H9 (cell line): ENCODE measurements at regions not wholly inside any gene's neighbourhood (a gene's known extent, or its start where the extent isn't known, plus 50 kb on each side); places are given as distances from the start of the nearest gene placed in this dataset.

Experiments
- DNase-seq: peaks from one replicate; pipeline ENCODE4 v3.0.0-alpha.2; 2017
- H2AFZ ChIP-seq: one replicate; pipeline ENCODE4 v1.6.1; 2013; ENCODE audit warnings: mild to moderate bottlenecking, low read length, control low read depth, moderate library complexity
- H2AK5ac ChIP-seq: 2 replicates; pipeline ENCODE4 v1.6.1; 2013; ENCODE audit warnings: low read length, control low read depth, mixed read lengths; ENCODE audit not compliant: insufficient read length
- H2BK120ac ChIP-seq: one replicate; pipeline ENCODE4 v1.6.1; 2013; ENCODE audit warnings: low read depth, mild to moderate bottlenecking, low read length, control low read depth, inconsistent platforms; ENCODE audit not compliant: poor library complexity, severe bottlenecking
- H2BK12ac ChIP-seq: 2 replicates; pipeline ENCODE4 v1.6.1; 2013; ENCODE audit warnings: low read length, control low read depth, mixed read lengths, low read depth; ENCODE audit not compliant: insufficient read length
- H2BK15ac ChIP-seq: 2 replicates; pipeline ENCODE4 v1.6.1; 2013; ENCODE audit warnings: low read depth, low read length, control low read depth
- H2BK20ac ChIP-seq: one replicate; pipeline ENCODE4 v1.6.1; 2013; ENCODE audit warnings: low read depth, mild to moderate bottlenecking, low read length, control low read depth, inconsistent platforms; ENCODE audit not compliant: poor library complexity, severe bottlenecking
- H2BK5ac ChIP-seq: 2 replicates; pipeline ENCODE4 v1.6.1; 2013; ENCODE audit warnings: low read length, control low read depth, mixed read lengths; ENCODE audit not compliant: insufficient read length
- H3K14ac ChIP-seq: 2 replicates; pipeline ENCODE4 v1.6.1; 2013; ENCODE audit warnings: low read length, control low read depth; ENCODE audit not compliant: insufficient read depth
- H3K18ac ChIP-seq: 2 replicates; pipeline ENCODE4 v1.6.1; 2013; ENCODE audit warnings: low read depth, mild to moderate bottlenecking, mixed read lengths, low read length, control low read depth; ENCODE audit not compliant: insufficient read length
- H3K23ac ChIP-seq: 2 replicates; pipeline ENCODE4 v1.6.1; 2013; ENCODE audit warnings: low read length, control low read depth, mixed read lengths, low read depth; ENCODE audit not compliant: insufficient read length
- H3K23me2 ChIP-seq: 2 replicates; pipeline ENCODE4 v1.6.1; 2013; ENCODE audit warnings: low read depth, mild to moderate bottlenecking, mixed read lengths, low read length, control low read depth; ENCODE audit not compliant: insufficient read length, poor library complexity, severe bottlenecking
- H3K27ac ChIP-seq: 2 replicates; pipeline ENCODE4 v1.5.1; 2013; ENCODE audit warnings: low read length, control low read depth, mixed read lengths, low read depth; ENCODE audit not compliant: insufficient read length
- H3K27me3 ChIP-seq: 2 replicates; pipeline ENCODE4 v1.6.1; 2013; ENCODE audit warnings: low read length, control low read depth, inconsistent platforms; ENCODE audit not compliant: insufficient read depth
- H3K4ac ChIP-seq: 2 replicates; pipeline ENCODE4 v1.6.1; 2013; ENCODE audit warnings: low read depth, mild to moderate bottlenecking, control low read depth, inconsistent platforms, low read length, moderate library complexity
- H3K4me1 ChIP-seq: 2 replicates; pipeline ENCODE4 v1.6.1; 2013; ENCODE audit warnings: low read length, control low read depth, inconsistent platforms; ENCODE audit not compliant: insufficient read depth
- H3K4me2 ChIP-seq: 2 replicates; pipeline ENCODE4 v1.6.1; 2013; ENCODE audit warnings: low read length, control low read depth, mixed read lengths; ENCODE audit not compliant: insufficient read length, insufficient read depth
- H3K56ac ChIP-seq: 2 replicates; pipeline ENCODE4 v1.6.1; 2013; ENCODE audit warnings: low read depth, mild to moderate bottlenecking, mixed read lengths, low read length, control low read depth; ENCODE audit not compliant: insufficient read length
- H3K79me1 ChIP-seq: 2 replicates; pipeline ENCODE4 v1.6.1; 2013; ENCODE audit warnings: low read depth, mild to moderate bottlenecking, moderate library complexity, low read length, control low read depth, inconsistent platforms; ENCODE audit not compliant: insufficient read depth, poor library complexity, severe bottlenecking
- H3K79me2 ChIP-seq: 2 replicates; pipeline ENCODE4 v1.6.1; 2013; ENCODE audit warnings: low read length, control low read depth, inconsistent platforms; ENCODE audit not compliant: insufficient read depth
- H3K9ac ChIP-seq: 2 replicates; pipeline ENCODE4 v1.6.1; 2013; ENCODE audit warnings: low read length, control low read depth, mixed read lengths; ENCODE audit not compliant: insufficient read length; ENCODE audit errors: extremely low read depth
- H3K9me3 ChIP-seq: one replicate; pipeline ENCODE4 v1.6.1; 2013; ENCODE audit warnings: low read depth, low read length, inconsistent platforms; ENCODE audit not compliant: control insufficient read depth
- H3T11ph ChIP-seq: one replicate; pipeline ENCODE4 v1.6.1; 2013; ENCODE audit warnings: mild to moderate bottlenecking, low read length, control low read depth, inconsistent platforms
- H4K20me1 ChIP-seq: one replicate; pipeline ENCODE4 v1.6.1; 2013; ENCODE audit not compliant: control insufficient read depth, insufficient read length, insufficient read depth
- H4K5ac ChIP-seq: 2 replicates; pipeline ENCODE4 v1.6.1; 2013; ENCODE audit warnings: low read depth, mild to moderate bottlenecking, mixed read lengths, low read length, control low read depth; ENCODE audit not compliant: insufficient read length
- H4K8ac ChIP-seq: replicated peaks from 2 replicates; pipeline ENCODE4 v1.6.1; 2013; ENCODE audit warnings: low read length, control low read depth, mixed read lengths, low read depth; ENCODE audit not compliant: insufficient read length
- H4K91ac ChIP-seq: 2 replicates; pipeline ENCODE4 v1.6.1; 2013; ENCODE audit warnings: low read depth, mild to moderate bottlenecking, moderate library complexity, mixed read lengths, low read length, control low read depth; ENCODE audit not compliant: insufficient read length
- H3K27ac Mint-ChIP-seq, 3 experiments: 2 replicates in 2 of 3; 3 replicates in 1 of 3; pipeline ENCODE4 v1.8.0; 2020 to 2021; ENCODE audit warnings: mixed read lengths in 3 of 3, mild to moderate bottlenecking in 1 of 3, moderate library complexity in 1 of 3
- H3K27me3 Mint-ChIP-seq: 2 replicates; pipeline ENCODE4 v1.8.0; 2021; ENCODE audit warnings: low read depth, mild to moderate bottlenecking, moderate library complexity, mixed read lengths
- H3K36me3 Mint-ChIP-seq, 3 experiments: 2 replicates in 2 of 3; 3 replicates in 1 of 3; pipeline ENCODE4 v1.8.0; 2020 to 2021; ENCODE audit warnings: low read depth in 3 of 3, mixed read lengths in 3 of 3; ENCODE audit not compliant: insufficient read depth in 1 of 3
- H3K4me1 Mint-ChIP-seq, 2 experiments: 2 replicates each; pipeline ENCODE4 v1.8.0; 2020; ENCODE audit warnings: mixed read lengths in 2 of 2
- H3K4me3 Mint-ChIP-seq, 2 experiments: 2 replicates in 1 of 2; 3 replicates in 1 of 2; pipeline ENCODE4 v1.8.0; 2020 to 2021; ENCODE audit warnings: mild to moderate bottlenecking in 2 of 2, mixed read lengths in 2 of 2, moderate library complexity in 1 of 2
- H3K9me3 Mint-ChIP-seq, 2 experiments: 2 replicates in 1 of 2; 3 replicates in 1 of 2; pipeline ENCODE4 v1.8.0; 2020; ENCODE audit warnings: mild to moderate bottlenecking in 2 of 2, mixed read lengths in 2 of 2, moderate library complexity in 1 of 2
- CTCF ChIP-seq: fragments of 200-600 bp; sonication (generic); conservative IDR thresholded peaks from 3 replicates; pipeline ENCODE4 v1.8.0; 2021; ENCODE audit warnings: antibody characterized with exemption, mild to moderate bottlenecking
- WGBS: extraction: QIAGEN DNeasy Blood & Tissue Kit; methylation state at CpG from one replicate; pipeline ENCODE4 v1.1.7; 2013; ENCODE audit warnings: missing lambda C conversion rate, low lambda C conversion rate, mixed read lengths; ENCODE audit not compliant: insufficient read length; ENCODE audit errors: extremely low coverage; 5-methylcytosine and 5-hydroxymethylcytosine counted together

GRCh38 chr3:159881828-159882309 is 106.8 kb upstream of the IL12A start:
- Histone ChIP-seq H3K79me2 (no peaks in the 10 kb centered on the region), H3K4me2 (no peak overlapping the region), H2BK5ac (no peak overlapping the region), H2AK5ac (no peak overlapping the region), H2BK12ac (no peak overlapping the region), H3K14ac (no peak overlapping the region), H4K5ac (no peak overlapping the region), H4K20me1 (no peaks in the 10 kb centered on the region), H4K8ac (no peak overlapping the region), H3K9me3 (no peaks in the 10 kb centered on the region), H2BK20ac (no peak overlapping the region), H2AFZ (no peak overlapping the region), H3K4ac (no peak overlapping the region), H3K56ac (no peak overlapping the region), H2BK120ac (no peak overlapping the region), H3K4me1 (0 out of 2 replicates have a peak, but pooled peaks cover 2% of the 10 kb centered on the region), H3K9ac (no peak overlapping the region), H3K27ac (no peak overlapping the region), H4K91ac (no peak overlapping the region), H3K23ac (no peak overlapping the region), H3T11ph (no peak overlapping the region), H3K18ac (no peak overlapping the region), H2BK15ac (no peak overlapping the region), H3K79me1 (no peaks in the 10 kb centered on the region), H3K27me3 (no peaks in the 10 kb centered on the region), H3K23me2 (no peaks in the 10 kb centered on the region)
- no peaks in the 10 kb centered on the region for H3K9me3 Mint-ChIP-seq
- H3K4me1 Mint-ChIP-seq = peaks cover 18 to 21% of the 10 kb centered on the region in 2 experiments
- no peak for TF ChIP-seq CTCF
- no peak overlapping the region for H3K4me3 Mint-ChIP-seq
- peak; percentile 54 for DNase-seq
- peaks cover 0 to 12% (median 3%) of the 10 kb centered on the region in 3 experiments; a peak in 4 of 7 replicates for H3K36me3 Mint-ChIP-seq
- H3K27ac Mint-ChIP-seq = peak overlapping the region in 2 of 3 experiments; percentile 41 to 43; a peak in 4 of 7 replicates
- no peaks in the 10 kb centered on the region for H3K27me3 Mint-ChIP-seq
- WGBS = no CpG with 5 or more reads among the region's 7 CpGs
